KMS-11 (cell line): ENCODE measurements at regions not wholly inside any gene's neighbourhood (a gene's known extent, or its start where the extent isn't known, plus 50 kb on each side); places are given as distances from the start of the nearest gene placed in this dataset.

Source experiments
- H2AFZ ChIP-seq: fragments of 200-600 bp; sonication (generic); 2 replicates; pipeline ENCODE4 v1.6.1; 2016; ENCODE audit warnings: antibody characterized with exemption, mixed run types, low read depth
- H3K27ac ChIP-seq: fragments of 200-600 bp; sonication (generic); 2 replicates; pipeline ENCODE4 v1.6.1; 2016; ENCODE audit warnings: mild to moderate bottlenecking, mixed run types
- H3K27me3 ChIP-seq: fragments of 200-600 bp; sonication (generic); 2 replicates; pipeline ENCODE4 v1.6.1; 2017; ENCODE audit warnings: mild to moderate bottlenecking, low read depth, mixed run types, moderate library complexity; ENCODE audit not compliant: insufficient read depth
- H3K36me3 ChIP-seq: fragments of 200-600 bp; sonication (generic); 2 replicates; pipeline ENCODE4 v1.6.1; 2017; ENCODE audit warnings: mild to moderate bottlenecking, mixed run types; ENCODE audit not compliant: insufficient read depth
- H3K4me1 ChIP-seq: fragments of 200-600 bp; sonication (generic); 2 replicates; pipeline ENCODE4 v1.6.1; 2016; ENCODE audit warnings: mild to moderate bottlenecking, low read depth, mixed run types; ENCODE audit not compliant: poor library complexity, severe bottlenecking
- H3K4me2 ChIP-seq: fragments of 200-600 bp; sonication (generic); 2 replicates; pipeline ENCODE4 v1.7.0; 2016; ENCODE audit warnings: mild to moderate bottlenecking, mixed run types
- H3K4me3 ChIP-seq: fragments of 200-600 bp; sonication (generic); IDR thresholded peaks from 2 replicates; pipeline ENCODE4 v1.6.1; 2017; ENCODE audit warnings: low read depth, low read length, mixed read lengths; ENCODE audit not compliant: insufficient read depth
- H3K79me2 ChIP-seq: fragments of 200-600 bp; sonication (generic); 2 replicates; pipeline ENCODE4 v1.6.1; 2016; ENCODE audit warnings: low read depth, mixed run types; ENCODE audit not compliant: insufficient read depth
- H3K9ac ChIP-seq: fragments of 200-600 bp; sonication (generic); 2 replicates; pipeline ENCODE4 v1.6.1; 2016; ENCODE audit warnings: mild to moderate bottlenecking, mixed run types
- H4K20me1 ChIP-seq: fragments of 200-600 bp; sonication (generic); 2 replicates; pipeline ENCODE4 v1.6.1; 2016; ENCODE audit warnings: mild to moderate bottlenecking, mixed run types; ENCODE audit not compliant: insufficient read depth
- CTCF ChIP-seq: fragments of 200-600 bp; sonication (generic); conservative IDR thresholded peaks from 2 replicates; pipeline ENCODE4 v1.6.1; 2017; ENCODE audit warnings: low read depth, mild to moderate bottlenecking, antibody characterized with exemption, low read length, moderate library complexity, mixed read lengths

GRCh38 chr10:94093286-94093905, 99.7 kb downstream of the PLCE1 start:
- no peaks in the 10 kb centered on the region for H3K79me2 ChIP-seq
- no peak overlapping the region for H3K27ac ChIP-seq
- H3K27me3 ChIP-seq, result no peaks in the 10 kb centered on the region
- H3K9ac ChIP-seq, result no peak overlapping the region
- no peak overlapping the region for H3K4me2 ChIP-seq
- H3K4me1 ChIP-seq, result no peaks in the 10 kb centered on the region
- no peak overlapping the region for H2AFZ ChIP-seq
- H3K36me3 ChIP-seq, result no peaks in the 10 kb centered on the region
- TF ChIP-seq CTCF, result no peak
- H3K4me3 ChIP-seq, result no peak overlapping the region
- H4K20me1 ChIP-seq, result no peaks in the 10 kb centered on the region

GRCh38 chr10:94094540-94094939, 100.8 kb downstream of the PLCE1 start:
- no peaks in the 10 kb centered on the region for H3K27me3 ChIP-seq
- no peaks in the 10 kb centered on the region for H3K4me1 ChIP-seq
- no peaks in the 10 kb centered on the region for H4K20me1 ChIP-seq
- no peak overlapping the region for H3K27ac ChIP-seq
- no peak overlapping the region for H3K9ac ChIP-seq
- no peak for TF ChIP-seq CTCF
- no peaks in the 10 kb centered on the region for H3K36me3 ChIP-seq
- no peaks in the 10 kb centered on the region for H3K79me2 ChIP-seq
- no peak overlapping the region for H3K4me2 ChIP-seq
- no peak overlapping the region for H3K4me3 ChIP-seq
- no peak overlapping the region for H2AFZ ChIP-seq

- Histone ChIP-seq H4K20me1 (no peaks in the 10 kb centered on the region), H3K4me1 (no peaks in the 10 kb centered on the region), H3K27ac (no peak overlapping the region), H3K36me3 (no peaks in the 10 kb centered on the region), H2AFZ (no peak overlapping the region), H3K4me3 (no peak overlapping the region), H3K9ac (no peak overlapping the region), H3K27me3 (no peaks in the 10 kb centered on the region), H3K79me2 (no peaks in the 10 kb centered on the region), H3K4me2 (no peak overlapping the region)
- TF ChIP-seq CTCF, result no peak
Measured at GRCh38 chr10:94097656-94098055, 103.9 kb downstream of the PLCE1 start.

- no peak overlapping the region for H3K4me3 ChIP-seq
- TF ChIP-seq CTCF, result no peak
- no peak overlapping the region for H3K9ac ChIP-seq
- H2AFZ ChIP-seq, result no peak overlapping the region
- no peak overlapping the region for H3K4me2 ChIP-seq
- no peaks in the 10 kb centered on the region for H3K27me3 ChIP-seq
- no peaks in the 10 kb centered on the region for H3K79me2 ChIP-seq
- H3K36me3 ChIP-seq, result no peaks in the 10 kb centered on the region
- H4K20me1 ChIP-seq, result no peaks in the 10 kb centered on the region
- H3K27ac ChIP-seq, result no peak overlapping the region
- no peaks in the 10 kb centered on the region for H3K4me1 ChIP-seq
Measured at GRCh38 chr10:94098896-94099295, 105.2 kb downstream of the PLCE1 start.
